SJSA1 (cell line): ENCODE measurements at regions not wholly inside any gene's neighbourhood (a gene's known extent, or its start where the extent isn't known, plus 50 kb on each side); places are given as distances from the start of the nearest gene placed in this dataset.

Source experiments
- DNase-seq, 2 experiments: peaks; one replicate each; pipeline ENCODE4 v3.0.0-alpha.2; 2015 to 2020; ENCODE audit warnings: low spot score in 2 of 2, low read depth in 1 of 2
- H3K27ac ChIP-seq: fragments of 250-450 bp; sonication (Bioruptor Pico); 2 replicates; pipeline ENCODE4 v1.5.1; 2020; ENCODE audit warnings: mild to moderate bottlenecking, moderate library complexity
- H3K27me3 ChIP-seq: fragments of 250-450 bp; sonication (Bioruptor Pico); replicated peaks from 2 replicates; pipeline ENCODE4 v1.5.1; 2020; ENCODE audit warnings: mild to moderate bottlenecking, moderate library complexity
- H3K36me3 ChIP-seq: fragments of 250-450 bp; sonication (Bioruptor Pico); 2 replicates; pipeline ENCODE4 v1.5.1; 2020; ENCODE audit warnings: mild to moderate bottlenecking
- H3K4me1 ChIP-seq: fragments of 250-450 bp; sonication (Bioruptor Pico); replicated peaks from 2 replicates; pipeline ENCODE4 v1.6.1; 2021; ENCODE audit warnings: mild to moderate bottlenecking
- H3K4me3 ChIP-seq: fragments of 250-450 bp; sonication (Bioruptor Pico); 2 replicates; pipeline ENCODE4 v1.5.1; 2020; ENCODE audit warnings: mild to moderate bottlenecking
- H3K9me3 ChIP-seq: fragments of 250-450 bp; sonication (Bioruptor Pico); replicated peaks from 2 replicates; pipeline ENCODE4 v1.5.1; 2020; ENCODE audit warnings: mild to moderate bottlenecking

DNA sequence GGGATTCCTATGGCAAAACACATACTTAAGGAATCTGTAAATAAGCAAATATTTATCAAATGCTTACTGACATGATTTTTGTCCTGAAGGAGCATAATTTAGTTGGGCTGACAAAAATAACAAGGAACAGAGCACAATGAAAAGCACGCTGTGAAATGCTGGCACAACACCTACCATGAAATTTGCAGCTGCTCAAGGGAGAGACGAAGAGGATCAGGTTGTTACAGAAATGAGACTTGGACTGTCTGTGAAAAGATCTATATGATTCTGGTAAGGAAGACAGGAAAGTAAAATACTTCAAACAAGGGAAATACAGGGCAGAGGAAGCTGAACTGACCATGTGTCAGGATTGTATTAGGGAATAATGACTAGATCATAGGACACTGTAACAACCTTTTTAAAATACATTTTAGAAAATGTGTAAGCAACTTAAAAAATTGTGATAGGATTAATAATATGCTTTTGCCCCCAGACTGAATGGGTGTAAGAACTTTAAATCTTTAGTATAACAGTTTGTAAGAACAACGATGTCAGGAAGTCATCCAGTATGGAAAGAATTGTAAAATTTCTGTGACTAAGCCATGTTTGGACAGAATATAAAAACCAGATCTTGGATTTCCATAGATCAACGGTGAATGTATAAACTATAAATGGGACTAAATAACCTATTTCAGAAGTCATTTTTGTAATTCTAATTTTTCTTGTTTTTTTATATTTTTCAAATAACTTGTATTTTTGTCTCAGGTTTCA, 1556.0 kb downstream of the EFNB2 start:
- Histone ChIP-seq H3K36me3 (no peaks in the 10 kb centered on the region), H3K4me1 (no peaks in the 10 kb centered on the region), H3K27ac (no peak overlapping the region), H3K27me3 (no peaks in the 10 kb centered on the region), H3K9me3 (no peaks in the 10 kb centered on the region), H3K4me3 (no peak overlapping the region)
- no peak for DNase-seq

DNA sequence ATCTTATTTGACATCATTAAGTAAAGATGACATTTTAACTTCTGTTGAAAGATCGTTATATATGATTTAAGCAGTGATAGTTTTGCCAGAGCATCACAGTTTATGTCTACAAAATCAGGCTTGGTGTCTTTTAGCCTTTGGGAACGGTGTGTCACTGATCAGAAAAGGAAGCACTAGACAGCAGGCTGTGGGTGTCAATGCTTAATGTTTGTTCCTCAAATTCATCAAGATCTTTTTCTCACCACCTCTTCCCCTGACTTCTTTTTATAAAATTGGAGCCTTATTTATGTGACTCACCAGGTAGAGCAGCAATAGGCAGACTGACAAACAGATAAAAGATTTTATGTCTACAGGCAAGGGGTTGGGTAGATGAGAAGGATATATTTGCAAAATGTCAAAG, 1558.5 kb downstream of the EFNB2 start:
- Histone ChIP-seq H3K27ac (no peak overlapping the region), H3K4me1 (no peaks in the 10 kb centered on the region), H3K36me3 (no peaks in the 10 kb centered on the region), H3K9me3 (no peaks in the 10 kb centered on the region), H3K27me3 (no peaks in the 10 kb centered on the region), H3K4me3 (no peak overlapping the region)
- no peak for DNase-seq

DNA sequence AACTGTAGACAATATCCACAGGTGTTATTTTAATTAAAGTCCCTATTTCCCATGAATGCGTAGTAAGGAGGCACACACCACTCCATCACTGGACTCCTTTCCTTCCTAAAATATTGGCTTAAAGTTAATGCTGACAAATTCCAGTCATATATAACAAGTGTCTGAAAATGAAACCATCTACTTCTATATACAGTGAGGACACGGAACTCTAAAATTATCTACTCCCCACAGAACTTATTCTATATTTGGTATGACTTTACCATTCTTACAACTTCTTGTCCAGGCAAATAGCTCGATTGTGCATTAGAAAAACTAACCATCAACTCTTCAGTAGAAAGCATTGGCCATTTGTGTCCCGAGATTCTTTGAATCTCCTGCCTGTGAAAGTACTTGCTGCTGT, 1560.2 kb downstream of the EFNB2 start:
- no peaks in the 10 kb centered on the region for H3K9me3 ChIP-seq
- no peak overlapping the region for H3K27ac ChIP-seq
- no peak overlapping the region for H3K4me3 ChIP-seq
- H3K36me3 ChIP-seq, result no peaks in the 10 kb centered on the region
- no peak for DNase-seq
- no peaks in the 10 kb centered on the region for H3K4me1 ChIP-seq
- H3K27me3 ChIP-seq, result no peaks in the 10 kb centered on the region

DNA sequence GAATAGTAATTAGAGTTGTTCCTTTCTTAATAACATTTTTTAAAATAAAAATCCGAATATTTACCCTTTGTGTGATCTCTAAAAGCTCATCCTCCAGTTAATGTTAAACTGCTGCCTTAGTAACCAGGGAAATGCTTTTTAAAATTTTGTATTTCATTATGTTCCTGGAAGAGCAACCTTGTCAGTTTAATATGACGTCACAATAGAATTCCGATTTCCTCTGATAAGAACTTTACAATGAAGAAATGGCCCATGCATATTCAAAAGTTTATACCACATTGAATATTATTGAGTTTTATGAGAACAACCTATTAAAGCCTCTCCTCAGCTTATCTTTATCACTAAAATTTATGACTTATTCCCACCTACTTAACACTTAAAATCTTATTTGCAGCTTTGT, 1566.6 kb downstream of the EFNB2 start:
- Histone ChIP-seq H3K27me3 (no peaks in the 10 kb centered on the region), H3K4me1 (no peaks in the 10 kb centered on the region), H3K9me3 (no peaks in the 10 kb centered on the region), H3K4me3 (no peak overlapping the region), H3K36me3 (no peaks in the 10 kb centered on the region), H3K27ac (no peak overlapping the region)
- DNase-seq, result no peak

DNA sequence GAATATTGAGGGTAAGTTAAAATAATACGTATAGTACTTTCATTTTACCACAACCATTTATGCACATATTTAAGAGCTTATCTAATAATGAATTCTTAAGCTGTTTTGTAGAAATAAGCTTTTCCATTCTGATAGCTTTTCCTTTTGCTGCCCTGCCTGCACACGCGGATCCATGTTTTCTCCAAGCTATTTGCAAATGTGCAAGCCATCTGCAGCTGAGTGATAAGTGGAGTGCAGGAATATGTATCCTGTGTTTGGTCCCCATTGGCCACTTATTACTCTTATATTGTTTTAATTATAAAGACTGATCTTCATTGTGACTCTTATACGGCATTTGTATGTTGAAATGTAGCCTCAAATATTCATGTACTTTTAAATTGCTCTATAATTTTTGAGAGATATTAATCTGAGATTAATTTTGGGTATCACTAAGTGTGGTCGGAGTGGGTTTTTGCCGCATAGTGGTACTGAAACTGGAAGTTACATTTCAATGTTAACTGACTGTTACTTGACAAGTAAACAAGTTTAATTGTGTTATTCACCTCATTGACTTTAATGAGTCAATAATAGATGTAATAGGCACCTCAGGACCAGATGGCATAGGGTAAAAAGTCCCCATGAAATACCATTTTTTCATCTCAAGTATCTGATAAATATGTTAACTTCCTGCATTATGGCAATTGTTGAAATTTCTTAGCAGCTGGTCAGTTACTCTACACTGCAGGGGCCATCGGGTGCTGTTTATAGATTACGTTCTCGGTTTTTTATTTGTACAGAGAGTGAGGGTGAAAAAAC, 1567.4 kb downstream of the EFNB2 start:
- no peak for DNase-seq
- Histone ChIP-seq H3K27ac (no peak overlapping the region), H3K9me3 (no peaks in the 10 kb centered on the region), H3K36me3 (no peaks in the 10 kb centered on the region), H3K27me3 (no peaks in the 10 kb centered on the region), H3K4me3 (no peak overlapping the region), H3K4me1 (no peaks in the 10 kb centered on the region)

DNA sequence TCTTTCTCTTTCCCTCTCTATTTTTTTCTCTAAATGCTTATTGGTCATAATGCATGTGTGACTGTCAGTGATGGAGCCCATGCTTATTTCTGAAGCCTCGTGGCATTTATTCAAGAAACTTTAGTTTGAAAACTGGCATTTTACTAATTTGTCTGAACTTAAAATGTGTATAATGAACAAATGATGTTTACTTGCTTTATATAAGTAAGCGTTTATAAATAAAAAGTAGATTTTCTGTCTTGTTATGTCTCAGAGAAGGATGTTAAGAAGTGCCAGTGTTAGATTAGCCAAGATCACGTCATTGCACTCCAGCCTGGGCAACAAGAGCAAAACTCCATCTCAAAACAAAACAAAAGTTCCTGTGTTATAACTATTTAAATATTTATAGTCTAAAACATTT, 1568.1 kb downstream of the EFNB2 start:
- H3K4me3 ChIP-seq, result no peak overlapping the region
- no peaks in the 10 kb centered on the region for H3K4me1 ChIP-seq
- DNase-seq, result no peak
- H3K9me3 ChIP-seq, result no peaks in the 10 kb centered on the region; the same call in 1 of the 2 replicates
- no peak overlapping the region for H3K27ac ChIP-seq
- H3K27me3 ChIP-seq, result no peaks in the 10 kb centered on the region
- no peaks in the 10 kb centered on the region for H3K36me3 ChIP-seq

DNA sequence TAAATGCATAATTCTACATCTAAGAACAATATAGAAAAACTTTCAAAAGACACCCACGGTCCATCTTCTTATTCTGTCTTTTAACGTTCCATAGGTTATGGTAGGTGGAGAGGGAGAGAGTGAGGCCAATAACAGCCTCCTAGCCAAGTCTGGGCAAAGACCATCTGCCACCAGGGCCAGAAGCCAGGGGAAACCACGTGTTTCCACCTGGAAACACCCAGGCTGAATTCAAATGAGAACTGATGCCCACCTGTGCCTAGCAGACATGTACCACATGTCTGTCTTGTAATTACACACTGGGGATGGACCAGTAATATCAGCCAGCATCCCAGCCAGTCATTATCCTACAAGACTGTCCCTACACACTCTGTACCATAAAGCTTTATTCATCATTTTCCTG, 1573.1 kb downstream of the EFNB2 start:
- H3K27me3 ChIP-seq, result no peaks in the 10 kb centered on the region
- no peak for DNase-seq
- H3K36me3 ChIP-seq, result no peaks in the 10 kb centered on the region
- no peak overlapping the region for H3K4me3 ChIP-seq
- no peak overlapping the region for H3K27ac ChIP-seq
- H3K4me1 ChIP-seq, result no peaks in the 10 kb centered on the region
- H3K9me3 ChIP-seq, result peaks cover 14% of the 10 kb centered on the region

DNA sequence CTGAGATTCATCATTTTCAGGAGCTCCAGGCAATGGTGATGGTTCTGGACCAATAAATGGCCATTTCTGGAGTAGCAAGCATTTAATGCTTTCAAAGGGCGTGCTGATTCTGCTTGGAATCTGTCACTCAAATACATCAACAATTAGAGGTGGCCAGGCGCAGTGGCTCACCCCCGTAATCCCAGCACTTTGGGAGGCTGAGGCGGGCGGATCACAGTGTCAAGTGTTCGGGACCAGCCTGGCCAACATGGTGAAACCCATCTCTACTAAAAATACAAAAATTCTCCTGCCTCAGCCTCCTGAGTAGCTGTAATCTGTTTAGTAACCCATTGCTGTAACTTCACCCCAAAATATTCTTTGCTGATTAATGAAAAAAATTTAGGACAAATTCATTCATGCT, 1574.2 kb downstream of the EFNB2 start:
- Histone ChIP-seq H3K4me1 (no peaks in the 10 kb centered on the region), H3K9me3 (peaks cover 14% of the 10 kb centered on the region), H3K4me3 (no peak overlapping the region), H3K27ac (no peak overlapping the region), H3K36me3 (no peaks in the 10 kb centered on the region), H3K27me3 (no peaks in the 10 kb centered on the region)
- DNase-seq, result no peak

DNA sequence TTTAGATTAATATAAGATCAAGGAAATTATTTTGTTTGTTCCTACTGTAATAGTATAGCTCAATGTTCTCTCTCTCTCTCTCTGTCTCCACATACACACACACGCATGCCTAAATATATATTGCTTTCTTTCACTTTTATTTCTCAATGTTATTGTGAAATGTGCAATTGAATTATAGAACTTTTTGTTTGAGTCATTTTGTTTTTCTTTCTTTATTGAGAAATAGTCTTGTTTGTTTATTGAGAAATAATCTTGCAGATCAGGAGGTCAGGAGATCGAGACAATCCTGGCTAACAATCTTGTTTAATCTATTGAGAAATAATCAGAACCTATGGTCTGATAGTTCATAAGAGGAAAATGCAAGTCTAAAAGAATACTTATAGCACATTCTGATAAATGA, 1581.3 kb downstream of the EFNB2 start:
- H3K4me1 ChIP-seq, result peaks cover 24% of the 10 kb centered on the region
- no peaks in the 10 kb centered on the region for H3K27me3 ChIP-seq
- H3K36me3 ChIP-seq, result no peaks in the 10 kb centered on the region
- H3K4me3 ChIP-seq, result no peak overlapping the region
- no peak for DNase-seq
- H3K9me3 ChIP-seq, result no peaks in the 10 kb centered on the region
- H3K27ac ChIP-seq, result no peak overlapping the region

DNA sequence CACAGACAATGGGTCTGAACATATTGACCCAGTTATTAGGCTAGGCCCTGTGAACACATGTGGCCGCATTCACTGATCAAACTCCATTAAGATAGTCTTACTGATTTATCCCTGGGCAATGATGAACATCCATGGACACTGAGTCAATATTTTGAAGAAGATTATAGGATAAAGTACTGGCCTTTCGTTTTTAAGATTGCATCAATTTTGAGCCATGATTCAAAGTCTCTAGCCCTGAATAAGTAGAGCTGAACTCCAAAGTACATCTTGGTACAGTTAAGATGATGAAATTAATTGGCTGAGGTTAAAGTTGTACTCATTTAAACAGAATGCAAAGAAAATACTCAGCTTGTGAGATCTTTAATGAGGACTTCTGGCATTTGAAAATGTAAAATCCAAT, 1581.9 kb downstream of the EFNB2 start:
- no peak for DNase-seq
- Histone ChIP-seq H3K4me3 (no peak overlapping the region), H3K27me3 (no peaks in the 10 kb centered on the region), H3K27ac (no peak overlapping the region), H3K9me3 (no peaks in the 10 kb centered on the region), H3K4me1 (peaks cover 25% of the 10 kb centered on the region), H3K36me3 (no peaks in the 10 kb centered on the region)

DNA sequence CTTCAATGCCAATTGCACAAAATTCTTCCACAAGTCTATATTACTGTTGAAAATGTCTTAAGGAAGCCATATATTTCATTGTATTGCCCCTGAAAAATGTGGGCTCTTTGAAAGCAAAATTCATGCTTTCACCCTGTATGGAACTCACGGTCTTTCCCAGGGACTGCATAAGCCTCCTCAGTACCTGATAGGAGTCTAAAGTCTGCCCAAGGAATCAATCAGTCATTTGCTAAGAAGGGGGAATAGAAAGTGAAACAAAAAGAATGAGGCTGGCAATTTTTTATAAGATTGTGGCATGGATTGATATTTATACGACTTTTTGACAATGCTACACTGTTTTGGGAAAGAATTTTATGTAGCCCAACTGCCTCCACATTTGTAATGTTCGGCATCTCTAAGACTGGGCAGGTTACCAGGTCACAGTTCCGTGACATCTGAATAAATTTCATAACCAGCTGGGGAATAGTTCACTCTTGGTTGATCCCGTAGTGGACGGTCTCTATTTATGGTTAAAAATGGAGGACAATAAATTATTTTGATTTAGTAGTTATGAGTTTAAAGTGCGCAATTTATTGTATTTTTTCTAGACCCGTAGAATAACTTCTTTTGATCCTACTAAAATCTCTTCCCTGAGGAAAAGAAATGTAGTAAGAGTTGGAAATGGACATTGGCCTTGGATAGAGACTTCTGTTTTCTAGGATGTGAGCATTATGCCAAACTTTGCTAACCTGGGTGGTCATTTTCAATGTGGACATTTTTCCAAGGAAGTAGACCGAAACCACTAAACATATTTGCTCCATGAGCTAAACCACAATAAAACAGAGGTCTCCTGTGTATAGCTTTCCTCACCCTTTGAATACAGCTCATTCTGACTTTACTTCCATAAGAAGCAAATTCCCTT, 1585.4 kb downstream of the EFNB2 start:
- no peak overlapping the region for H3K4me3 ChIP-seq
- peak overlapping the region; percentile 51 for H3K27ac ChIP-seq
- H3K36me3 ChIP-seq, result no peaks in the 10 kb centered on the region
- DNase-seq, result peak in 1 of 2 experiments; percentile 73
- H3K4me1 ChIP-seq, result peaks cover 25% of the 10 kb centered on the region
- H3K27me3 ChIP-seq, result no peaks in the 10 kb centered on the region
- H3K9me3 ChIP-seq, result no peaks in the 10 kb centered on the region

DNA sequence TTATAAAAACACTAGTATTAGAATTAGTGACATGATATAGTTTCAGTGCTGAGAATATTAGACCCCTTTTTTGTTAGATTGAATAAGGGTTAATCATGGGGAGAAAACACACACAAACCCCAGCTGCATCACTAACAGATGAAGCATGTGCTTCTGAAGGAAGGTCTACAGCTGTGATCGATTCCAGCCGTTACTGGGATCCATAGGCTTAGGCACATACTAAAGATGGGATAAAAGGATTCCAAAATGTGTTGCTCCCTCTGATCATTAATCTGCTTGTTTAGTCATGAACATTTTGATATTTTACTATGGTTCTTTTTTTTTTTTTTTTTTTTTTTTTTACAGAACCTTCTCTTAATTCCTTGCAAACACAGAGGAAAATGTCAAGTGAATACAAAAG, 1591.3 kb downstream of the EFNB2 start:
- no peak overlapping the region for H3K4me3 ChIP-seq

DNA sequence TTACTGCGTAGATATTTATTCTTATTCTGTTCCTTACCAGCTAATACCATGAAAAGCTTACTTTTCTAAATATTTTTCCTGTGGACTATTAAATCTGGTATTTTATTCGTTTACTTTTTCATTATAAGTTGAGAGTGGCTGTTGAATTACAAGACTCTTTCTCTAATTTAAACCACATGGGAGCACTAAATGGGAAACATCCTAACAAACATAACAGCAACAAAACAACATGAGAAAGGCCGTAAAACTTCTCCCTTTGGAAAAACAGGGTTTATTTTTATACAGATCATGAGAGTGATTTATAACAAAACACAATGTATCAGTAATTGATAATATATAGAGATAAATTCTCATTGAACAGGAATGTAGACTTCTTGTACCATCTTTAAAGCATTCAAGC, 1592.1 kb downstream of the EFNB2 start:
- Histone ChIP-seq H3K4me1 (no peaks in the 10 kb centered on the region), H3K27me3 (no peaks in the 10 kb centered on the region), H3K36me3 (no peaks in the 10 kb centered on the region), H3K9me3 (no peaks in the 10 kb centered on the region), H3K4me3 (no peak overlapping the region), H3K27ac (no peak overlapping the region)
- no peak for DNase-seq

More for the DNA sequence above, 1591.3 kb downstream of the EFNB2 start:
- Histone ChIP-seq H3K9me3 (no peaks in the 10 kb centered on the region), H3K27ac (no peak overlapping the region), H3K4me1 (peaks cover under 1% of the 10 kb centered on the region), H3K36me3 (no peaks in the 10 kb centered on the region), H3K27me3 (no peaks in the 10 kb centered on the region)
- DNase-seq, result no peak

DNA sequence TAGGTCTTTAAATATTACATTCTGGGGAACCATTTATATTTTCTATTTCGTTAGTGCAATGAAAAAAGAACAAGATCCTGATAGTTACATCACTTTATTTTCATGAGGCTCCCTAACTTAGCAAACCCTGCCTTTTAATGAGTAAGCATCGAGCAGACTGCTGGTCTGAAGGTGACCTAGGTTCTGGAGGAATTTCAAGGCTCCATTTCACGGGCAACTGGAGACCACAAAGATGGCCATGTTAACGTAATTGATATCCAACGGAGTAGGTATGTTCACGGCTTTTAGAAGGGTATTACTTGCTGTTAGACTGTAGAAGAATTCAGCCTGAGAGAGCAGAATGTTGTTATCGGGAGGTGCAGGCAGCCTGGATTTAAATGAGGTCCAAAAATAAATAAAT, 1597.6 kb downstream of the EFNB2 start:
- Histone ChIP-seq H3K4me1 (no peaks in the 10 kb centered on the region), H3K9me3 (no peaks in the 10 kb centered on the region), H3K4me3 (no peak overlapping the region), H3K36me3 (no peaks in the 10 kb centered on the region), H3K27me3 (no peaks in the 10 kb centered on the region), H3K27ac (no peak overlapping the region)
- DNase-seq, result no peak
